Erythroblast (primary cell): ENCODE measurements at regions not wholly inside any gene's neighbourhood (a gene's known extent, or its start where the extent isn't known, plus 50 kb on each side); places are given as distances from the start of the nearest gene placed in this dataset.
"Not testable (repeated sequence)": the region's sequence is repeated elsewhere in the genome, so short reads cannot be mapped to it uniquely, and the experiment has no call there.

Source experiments
- GATA1 ChIP-seq: IDR thresholded peaks from 2 replicates; pipeline ENCODE4 v1.6.1; 2011; ENCODE audit warnings: low read depth, mild to moderate bottlenecking, control low read depth, low read length, moderate library complexity
- POLR2A ChIP-seq: IDR thresholded peaks from 2 replicates; pipeline ENCODE4 v1.6.1; 2011; ENCODE audit warnings: mild to moderate bottlenecking, low read length

- TF ChIP-seq POLR2A, GATA1: not testable (repeated sequence)
Measured at GRCh38 chr2:184407041-184407630, 191.2 kb upstream of the ZNF804A start.
